ENCODE measurements at regions not wholly inside any gene's neighbourhood (a gene's known extent, or its start where the extent isn't known, plus 50 kb on each side); places are given as distances from the start of the nearest gene placed in this dataset.

DNA sequence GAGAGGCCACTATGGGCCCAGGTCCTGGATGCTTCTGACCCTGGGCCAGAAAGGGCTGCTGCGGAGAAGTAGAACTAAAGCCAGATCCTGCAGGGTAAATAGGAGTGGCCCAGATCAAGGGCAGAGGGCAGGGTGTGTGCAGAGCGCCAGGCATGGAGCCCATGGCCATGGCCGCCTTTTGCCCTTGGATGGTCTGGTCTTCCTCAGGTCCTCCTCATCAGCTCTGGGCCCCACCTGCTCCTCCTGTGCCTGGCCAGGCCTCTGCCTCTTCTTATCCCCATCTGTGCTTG is 277.6 kb downstream of the BRD1 start:
- H3K27me3 Mint-ChIP-seq (ENCODE audit: low read depth) = peaks cover 24% of the 10 kb centered on the region
- H3K9me3 Mint-ChIP-seq = peaks cover 9% of the 10 kb centered on the region
- no peak overlapping the region for H3K4me3 Mint-ChIP-seq
- no peak overlapping the region for H3K27ac Mint-ChIP-seq
- TF ChIP-seq, protein P1, sequence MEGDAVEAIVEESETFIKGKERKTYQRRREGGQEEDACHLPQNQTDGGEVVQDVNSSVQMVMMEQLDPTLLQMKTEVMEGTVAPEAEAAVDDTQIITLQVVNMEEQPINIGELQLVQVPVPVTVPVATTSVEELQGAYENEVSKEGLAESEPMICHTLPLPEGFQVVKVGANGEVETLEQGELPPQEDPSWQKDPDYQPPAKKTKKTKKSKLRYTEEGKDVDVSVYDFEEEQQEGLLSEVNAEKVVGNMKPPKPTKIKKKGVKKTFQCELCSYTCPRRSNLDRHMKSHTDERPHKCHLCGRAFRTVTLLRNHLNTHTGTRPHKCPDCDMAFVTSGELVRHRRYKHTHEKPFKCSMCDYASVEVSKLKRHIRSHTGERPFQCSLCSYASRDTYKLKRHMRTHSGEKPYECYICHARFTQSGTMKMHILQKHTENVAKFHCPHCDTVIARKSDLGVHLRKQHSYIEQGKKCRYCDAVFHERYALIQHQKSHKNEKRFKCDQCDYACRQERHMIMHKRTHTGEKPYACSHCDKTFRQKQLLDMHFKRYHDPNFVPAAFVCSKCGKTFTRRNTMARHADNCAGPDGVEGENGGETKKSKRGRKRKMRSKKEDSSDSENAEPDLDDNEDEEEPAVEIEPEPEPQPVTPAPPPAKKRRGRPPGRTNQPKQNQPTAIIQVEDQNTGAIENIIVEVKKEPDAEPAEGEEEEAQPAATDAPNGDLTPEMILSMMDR (IDR thresholded peaks at IDR 0.05; ENCODE audit: unreplicated experiment in 3 of 3) = no peak
- no peaks in the 10 kb centered on the region for H3K36me3 Mint-ChIP-seq (ENCODE audit: low read depth)
- no peaks in the 10 kb centered on the region for H3K4me1 Mint-ChIP-seq

- Mint-ChIP-seq H3K27ac (no peak overlapping the region), H3K27me3 (ENCODE audit: low read depth) (peaks cover 30% of the 10 kb centered on the region), H3K4me1 (no peaks in the 10 kb centered on the region), H3K4me3 (no peak overlapping the region), H3K9me3 (peaks cover 9% of the 10 kb centered on the region), H3K36me3 (ENCODE audit: low read depth) (no peaks in the 10 kb centered on the region)
- TF ChIP-seq, protein P1 (IDR thresholded peaks at IDR 0.05; ENCODE audit: unreplicated experiment in 3 of 3) = no peak
These were observed 278.2 kb downstream of the BRD1 start for GRCh38 chr22:49549256-49550140.

DNA sequence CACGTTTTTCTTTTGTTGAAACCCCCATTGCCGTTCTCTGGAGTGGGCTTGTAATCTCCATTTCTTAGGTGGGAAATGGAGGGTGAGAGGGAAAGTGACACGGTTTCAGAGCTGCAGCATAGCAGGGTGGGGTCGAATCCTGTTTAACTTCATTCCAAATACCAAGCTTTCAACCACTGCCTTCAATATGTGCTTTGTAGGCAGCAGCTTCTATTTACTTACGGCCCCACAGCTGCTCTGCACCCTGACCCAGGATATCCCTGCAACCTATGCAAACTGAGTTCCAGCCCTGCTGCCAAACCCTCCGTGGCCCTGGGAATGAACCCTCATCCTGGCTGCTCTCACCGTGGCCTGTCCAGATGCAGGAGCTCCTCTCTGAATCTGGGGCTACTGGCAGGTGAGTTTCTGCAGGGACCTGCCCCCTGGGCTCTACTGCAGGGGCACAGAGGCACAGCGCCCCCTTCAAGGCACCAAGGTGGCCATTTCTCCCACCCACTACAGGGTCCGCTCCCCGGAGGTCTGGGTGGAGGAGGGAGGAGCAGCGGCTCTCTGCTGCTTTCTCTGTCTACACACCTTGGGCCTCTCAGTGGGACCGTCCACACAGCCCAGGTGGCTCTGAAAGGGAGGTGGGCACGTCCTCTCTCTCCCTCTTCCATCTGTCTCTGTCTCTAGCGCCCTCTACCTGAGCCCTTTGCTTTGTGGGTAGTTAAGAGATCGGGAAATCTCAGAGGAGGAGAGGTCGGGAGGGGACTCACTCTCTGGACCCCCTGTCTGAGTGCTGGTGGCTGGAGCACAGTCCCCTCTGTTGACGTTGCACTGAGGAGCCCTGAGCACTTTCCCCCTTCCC is 279.1 kb downstream of the BRD1 start:
- TF ChIP-seq, protein P1 (IDR thresholded peaks at IDR 0.05; ENCODE audit: unreplicated experiment in 3 of 3) = no peak
- Mint-ChIP-seq H3K4me3 (no peak overlapping the region), H3K27ac (no peak overlapping the region), H3K27me3 (ENCODE audit: low read depth) (peaks cover 35% of the 10 kb centered on the region), H3K4me1 (no peaks in the 10 kb centered on the region), H3K36me3 (ENCODE audit: low read depth) (no peaks in the 10 kb centered on the region), H3K9me3 (peaks cover 9% of the 10 kb centered on the region)

GRCh38 chr22:49547751-49548239 is 279.9 kb downstream of the BRD1 start:
- no peaks in the 10 kb centered on the region for H3K4me1 Mint-ChIP-seq

GRCh38 chr22:49546811-49547585 is 280.7 kb downstream of the BRD1 start:
- no peaks in the 10 kb centered on the region for H3K36me3 Mint-ChIP-seq (ENCODE audit: low read depth)
- TF ChIP-seq, protein P1 (IDR thresholded peaks at IDR 0.05; ENCODE audit: unreplicated experiment in 3 of 3) = no peak
- H3K4me1 Mint-ChIP-seq = no peaks in the 10 kb centered on the region
- H3K9me3 Mint-ChIP-seq = peaks cover 7% of the 10 kb centered on the region
- H3K27me3 Mint-ChIP-seq (ENCODE audit: low read depth) = peaks cover 35% of the 10 kb centered on the region
- H3K27ac Mint-ChIP-seq = no peak overlapping the region
- H3K4me3 Mint-ChIP-seq = no peak overlapping the region

More at GRCh38 chr22:49547751-49548239, 279.9 kb downstream of the BRD1 start:
- no peaks in the 10 kb centered on the region for H3K36me3 Mint-ChIP-seq (ENCODE audit: low read depth)
- H3K27me3 Mint-ChIP-seq (ENCODE audit: low read depth) = peaks cover 35% of the 10 kb centered on the region
- H3K27ac Mint-ChIP-seq = no peak overlapping the region
- TF ChIP-seq, protein P1 (IDR thresholded peaks at IDR 0.05; ENCODE audit: unreplicated experiment in 3 of 3) = no peak
- peaks cover 7% of the 10 kb centered on the region for H3K9me3 Mint-ChIP-seq
- no peak overlapping the region for H3K4me3 Mint-ChIP-seq

Measured in nephron (organoid).